ENCODE measurements at regions not wholly inside any gene's neighbourhood (a gene's known extent, or its start where the extent isn't known, plus 50 kb on each side); places are given as distances from the start of the nearest gene placed in this dataset.

GRCh38 chr7:25069900-25070443 lies 55.1 kb downstream of the CYCS start:
- H3K4me2 ChIP-seq (ENCODE audit: insufficient read depth, low read length) = no peak overlapping the region
- no peaks in the 10 kb centered on the region for H4K20me1 ChIP-seq (replicated peaks; ENCODE audit: control insufficient read depth, extremely low read depth, insufficient read depth, low read length)
- no peak overlapping the region for H3K4me3 ChIP-seq (replicated peaks in 1 of 3; ENCODE audit: insufficient read depth in 1 of 3, low read depth in 1 of 3, low read length in 3 of 3)
- H3K36me3 ChIP-seq (ENCODE audit: control insufficient read depth in 2 of 2, extremely low read depth in 1 of 2, insufficient read depth in 2 of 2, low read length in 2 of 2) = no peaks in the 10 kb centered on the region
- no peak overlapping the region for H3K27ac ChIP-seq (ENCODE audit: insufficient read depth, low read depth, low read length)
- no peak for TF ChIP-seq MAX (IDR thresholded peaks at IDR 0.05; ENCODE audit: insufficient read depth, insufficient read length)
- peak; percentile 65 to 73 for TF ChIP-seq CTCF (IDR thresholded peaks at IDR 0.05; ENCODE audit: extremely low read depth in 1 of 2, insufficient read depth in 1 of 2, low read depth in 1 of 2, low read length in 2 of 2)
- DNase-seq (ENCODE audit: low read depth, low spot score) (peak; percentile 70), FAIRE-seq (peak; percentile 97)
- CTCF ChIA-PET = interaction anchor here (0.6 to 4.0 kb wide), 42 partner anchors 8 to 1500 kb away, joined by 3 to 129 read pairs (median 5); partner anchors contain the start of gene OSBPL3
- H2AFZ ChIP-seq (ENCODE audit: low read depth, low read length) = peak overlapping the region; percentile 79
- H3K9me1 ChIP-seq (replicated peaks; ENCODE audit: control insufficient read depth, extremely low read depth, insufficient read depth, low read length) = no peaks in the 10 kb centered on the region
- dilution Hi-C loops (cut with MboI; ENCODE audit: extremely low pct_ligation_motif_present, low sequenced_read_pairs) = no loop called here
- BruUV-seq (replicated peaks) = no TSS peak
- no peaks in the 10 kb centered on the region for H3K9me3 ChIP-seq (replicated peaks; ENCODE audit: control insufficient read depth, insufficient read depth, low read length)
- POLR2A ChIA-PET = interaction anchor here (1.0 kb wide), 1 partner anchor 91 kb away, joined by 3 read pairs; no protein-coding TSS in a partner anchor
- H3K27me3 ChIP-seq (ENCODE audit: control insufficient read depth in 2 of 2, insufficient read depth in 2 of 2, low read length in 2 of 2) = peaks cover 0 to 2% of the 10 kb centered on the region in 2 experiments
- no peaks in the 10 kb centered on the region for H3K4me1 ChIP-seq (ENCODE audit: control insufficient read depth, extremely low read depth, insufficient read depth, low read length)
- H3K9ac ChIP-seq (replicated peaks; ENCODE audit: extremely low read depth, insufficient read depth, low read length) = no peak overlapping the region
- intact Hi-C loops (cut with micrococcal nuclease) = loop anchor here (1.0 kb wide), 7 partner anchors 23 to 258 kb away; partner anchors contain the start of gene OSBPL3
- no peaks in the 10 kb centered on the region for H3K79me2 ChIP-seq (ENCODE audit: control insufficient read depth, insufficient read depth, low read length)

- ChIA-PET POLR2A (no interaction called here), CTCF (interaction anchor here (0.7 to 4.5 kb wide), 7 partner anchors 25 to 353 kb away, joined by 3 to 42 read pairs (median 8); partner anchors contain the start of gene OSBPL3)
- no peak for DNase-seq (ENCODE audit: low read depth, low spot score)
- Histone ChIP-seq H3K4me2 (ENCODE audit: insufficient read depth, low read length) (no peak overlapping the region), H3K36me3 (ENCODE audit: control insufficient read depth in 2 of 2, extremely low read depth in 1 of 2, insufficient read depth in 2 of 2, low read length in 2 of 2) (no peaks in the 10 kb centered on the region), H3K79me2 (ENCODE audit: control insufficient read depth, insufficient read depth, low read length) (no peaks in the 10 kb centered on the region), H3K9me3 (replicated peaks; ENCODE audit: control insufficient read depth, insufficient read depth, low read length) (no peaks in the 10 kb centered on the region), H3K27me3 (ENCODE audit: control insufficient read depth in 2 of 2, insufficient read depth in 2 of 2, low read length in 2 of 2) (no peaks in the 10 kb centered on the region), H3K9me1 (replicated peaks; ENCODE audit: control insufficient read depth, extremely low read depth, insufficient read depth, low read length) (no peaks in the 10 kb centered on the region), H3K9ac (replicated peaks; ENCODE audit: extremely low read depth, insufficient read depth, low read length) (no peak overlapping the region), H3K27ac (ENCODE audit: insufficient read depth, low read depth, low read length) (no peak overlapping the region), H3K4me1 (ENCODE audit: control insufficient read depth, extremely low read depth, insufficient read depth, low read length) (no peaks in the 10 kb centered on the region), H2AFZ (ENCODE audit: low read depth, low read length) (peak overlapping the region; percentile 21), H3K4me3 (replicated peaks in 1 of 3; ENCODE audit: insufficient read depth in 1 of 3, low read depth in 1 of 3, low read length in 3 of 3) (no peak overlapping the region), H4K20me1 (replicated peaks; ENCODE audit: control insufficient read depth, extremely low read depth, insufficient read depth, low read length) (no peaks in the 10 kb centered on the region)
- no peak for TF ChIP-seq POLR2A (IDR thresholded peaks at IDR 0.05; ENCODE audit: low read depth, low read length)
- no peak for TF ChIP-seq GATA2 (IDR thresholded peaks at IDR 0.05; ENCODE audit: insufficient read depth, insufficient read length, low read depth, low read length)
- intact Hi-C loops (cut with micrococcal nuclease) (no loop called here), dilution Hi-C loops (cut with MboI; ENCODE audit: extremely low pct_ligation_motif_present, low sequenced_read_pairs) (no loop called here)
- FAIRE-seq = no peak
- BruUV-seq (replicated peaks) = no TSS peak
Measured at GRCh38 chr7:25068502-25069213, 56.4 kb downstream of the CYCS start.

Data from endothelial cell of umbilical vein (primary cell).